ENCODE measurements at regions not wholly inside any gene's neighbourhood (a gene's known extent, or its start where the extent isn't known, plus 50 kb on each side); places are given as distances from the start of the nearest gene placed in this dataset.

GRCh38 chr10:83656924-83657323 lies 482.4 kb upstream of the GHITM start:
- DNase-seq (ENCODE audit: low read depth) = no peak

- DNase-seq (ENCODE audit: low read depth) = no peak
Measured at GRCh38 chr10:83657487-83657886, 481.8 kb upstream of the GHITM start.

GRCh38 chr10:83663918-83664317 lies 475.4 kb upstream of the GHITM start:
- no peak for DNase-seq (ENCODE audit: low read depth)

- DNase-seq (ENCODE audit: low read depth) = no peak
Measured at GRCh38 chr10:83666762-83667161, 472.5 kb upstream of the GHITM start.

GRCh38 chr10:83667594-83667993 lies 471.7 kb upstream of the GHITM start:
- DNase-seq (ENCODE audit: low read depth) = no peak

- DNase-seq (ENCODE audit: low read depth) = no peak
Measured at GRCh38 chr10:83673316-83673715, 466.0 kb upstream of the GHITM start.

GRCh38 chr10:83677795-83678194 lies 461.5 kb upstream of the GHITM start:
- DNase-seq (ENCODE audit: low read depth) = no peak

GRCh38 chr10:83678850-83679249 lies 460.5 kb upstream of the GHITM start:
- DNase-seq (ENCODE audit: low read depth) = no peak

- DNase-seq (ENCODE audit: low read depth) = no peak
Measured at GRCh38 chr10:83680470-83680891, 458.8 kb upstream of the GHITM start.

- DNase-seq (ENCODE audit: low read depth) = no peak
Measured at GRCh38 chr10:83682414-83682813, 456.9 kb upstream of the GHITM start.

GRCh38 chr10:83685458-83685857 lies 453.9 kb upstream of the GHITM start:
- no peak for DNase-seq (ENCODE audit: low read depth)

- DNase-seq (ENCODE audit: low read depth) = no peak
Measured at GRCh38 chr10:83691791-83692596, 447.3 kb upstream of the GHITM start.

- no peak for DNase-seq (ENCODE audit: low read depth)
Measured at GRCh38 chr10:83698899-83699298, 440.4 kb upstream of the GHITM start.

- no peak for DNase-seq (ENCODE audit: low read depth)
Measured at GRCh38 chr10:83701799-83702198, 437.5 kb upstream of the GHITM start.

- DNase-seq (ENCODE audit: low read depth) = no peak
Measured at GRCh38 chr10:83702731-83703130, 436.6 kb upstream of the GHITM start.

- no peak for DNase-seq (ENCODE audit: low read depth)
Measured at GRCh38 chr10:83706120-83706519, 433.2 kb upstream of the GHITM start.

GRCh38 chr10:83706952-83707582 lies 432.2 kb upstream of the GHITM start:
- no peak for DNase-seq (ENCODE audit: low read depth)

GRCh38 chr10:83713423-83713822 lies 425.9 kb upstream of the GHITM start:
- DNase-seq (ENCODE audit: low read depth) = no peak

GRCh38 chr10:83723080-83723479 lies 416.2 kb upstream of the GHITM start:
- DNase-seq (ENCODE audit: low read depth) = no peak

GRCh38 chr10:83724471-83725241 lies 414.7 kb upstream of the GHITM start:
- no peak for DNase-seq (ENCODE audit: low read depth)

- no peak for DNase-seq (ENCODE audit: low read depth)
Measured at GRCh38 chr10:83725567-83725966, 413.7 kb upstream of the GHITM start.

GRCh38 chr10:83734278-83734677 lies 405.0 kb upstream of the GHITM start:
- DNase-seq (ENCODE audit: low read depth) = no peak

- no peak for DNase-seq (ENCODE audit: low read depth)
Measured at GRCh38 chr10:83736008-83736407, 403.3 kb upstream of the GHITM start.
